ENCODE measurements at regions not wholly inside any gene's neighbourhood (a gene's known extent, or its start where the extent isn't known, plus 50 kb on each side); places are given as distances from the start of the nearest gene placed in this dataset.

DNA sequence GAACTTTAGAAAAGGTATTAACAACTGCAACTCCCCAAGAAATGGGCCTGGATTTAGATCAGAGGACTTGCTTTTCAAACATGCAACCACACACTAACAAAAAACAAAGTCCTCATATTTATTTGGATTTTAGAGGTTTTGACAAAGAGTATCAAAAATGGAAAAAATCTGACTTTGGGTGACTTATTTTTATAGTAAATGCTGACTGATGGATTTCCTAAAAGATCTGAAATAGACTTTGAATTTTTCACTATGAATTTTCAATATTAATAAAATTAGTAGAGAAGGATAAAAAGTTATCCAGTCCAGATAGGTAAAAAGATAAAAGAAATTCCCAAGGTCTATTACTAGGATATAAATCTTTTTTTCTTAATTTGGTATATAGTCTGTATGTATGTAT is 253.5 kb downstream of the KCNJ2 start:
- Histone ChIP-seq H3K4me3 (no peak overlapping the region), H3K27ac (replicated peaks) (no peak overlapping the region), H3K36me3 (no peaks in the 10 kb centered on the region), H3K9me3 (replicated peaks) (no peaks in the 10 kb centered on the region), H3K27me3 (ENCODE audit: low read depth) (no peaks in the 10 kb centered on the region), H3K4me1 (peaks cover 23% of the 10 kb centered on the region)
- intact Hi-C loops (cut with micrococcal nuclease): no loop called here
- TF ChIP-seq CTCF (IDR thresholded peaks at IDR 0.05; ENCODE audit: borderline replicate concordance): no peak
- no peak for DNase-seq

GRCh38 chr17:70423562-70423961 is 254.2 kb downstream of the KCNJ2 start:
- no peak for TF ChIP-seq CTCF (IDR thresholded peaks at IDR 0.05; ENCODE audit: borderline replicate concordance)
- no peaks in the 10 kb centered on the region for H3K27me3 ChIP-seq (ENCODE audit: low read depth)
- no peak overlapping the region for H3K4me3 ChIP-seq
- no peaks in the 10 kb centered on the region for H3K36me3 ChIP-seq
- intact Hi-C loops (cut with micrococcal nuclease): no loop called here
- H3K9me3 ChIP-seq (replicated peaks): no peaks in the 10 kb centered on the region
- no peak overlapping the region for H3K27ac ChIP-seq (replicated peaks)
- DNase-seq: no peak
- H3K4me1 ChIP-seq: peaks cover 23% of the 10 kb centered on the region

DNA sequence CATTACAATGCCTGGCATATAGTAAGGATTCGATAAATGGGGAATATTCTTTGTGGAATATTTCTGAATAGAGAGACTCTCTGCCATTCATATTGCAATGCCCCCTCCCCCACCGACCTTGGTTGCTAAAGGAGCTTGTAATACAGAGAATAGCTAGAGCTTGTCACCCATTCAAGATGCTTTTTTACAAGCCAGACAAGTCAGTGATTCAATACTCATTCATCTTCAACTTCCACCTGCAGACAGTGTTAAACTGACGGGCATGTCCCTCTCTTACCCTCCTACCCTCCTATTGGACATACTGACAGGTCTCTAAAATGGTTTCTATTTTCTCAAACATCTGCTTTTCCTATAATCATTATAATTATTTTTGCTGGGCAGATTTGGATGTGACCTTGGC is 257.4 kb downstream of the KCNJ2 start:
- no peaks in the 10 kb centered on the region for H3K36me3 ChIP-seq
- DNase-seq: no peak
- H3K4me3 ChIP-seq: no peak overlapping the region
- no peak for TF ChIP-seq CTCF (IDR thresholded peaks at IDR 0.05; ENCODE audit: borderline replicate concordance)
- H3K27ac ChIP-seq (replicated peaks): no peak overlapping the region
- no peaks in the 10 kb centered on the region for H3K27me3 ChIP-seq (ENCODE audit: low read depth)
- peaks cover 23% of the 10 kb centered on the region for H3K4me1 ChIP-seq
- peaks cover 5% of the 10 kb centered on the region for H3K9me3 ChIP-seq (replicated peaks)
- intact Hi-C loops (cut with micrococcal nuclease): no loop called here

DNA sequence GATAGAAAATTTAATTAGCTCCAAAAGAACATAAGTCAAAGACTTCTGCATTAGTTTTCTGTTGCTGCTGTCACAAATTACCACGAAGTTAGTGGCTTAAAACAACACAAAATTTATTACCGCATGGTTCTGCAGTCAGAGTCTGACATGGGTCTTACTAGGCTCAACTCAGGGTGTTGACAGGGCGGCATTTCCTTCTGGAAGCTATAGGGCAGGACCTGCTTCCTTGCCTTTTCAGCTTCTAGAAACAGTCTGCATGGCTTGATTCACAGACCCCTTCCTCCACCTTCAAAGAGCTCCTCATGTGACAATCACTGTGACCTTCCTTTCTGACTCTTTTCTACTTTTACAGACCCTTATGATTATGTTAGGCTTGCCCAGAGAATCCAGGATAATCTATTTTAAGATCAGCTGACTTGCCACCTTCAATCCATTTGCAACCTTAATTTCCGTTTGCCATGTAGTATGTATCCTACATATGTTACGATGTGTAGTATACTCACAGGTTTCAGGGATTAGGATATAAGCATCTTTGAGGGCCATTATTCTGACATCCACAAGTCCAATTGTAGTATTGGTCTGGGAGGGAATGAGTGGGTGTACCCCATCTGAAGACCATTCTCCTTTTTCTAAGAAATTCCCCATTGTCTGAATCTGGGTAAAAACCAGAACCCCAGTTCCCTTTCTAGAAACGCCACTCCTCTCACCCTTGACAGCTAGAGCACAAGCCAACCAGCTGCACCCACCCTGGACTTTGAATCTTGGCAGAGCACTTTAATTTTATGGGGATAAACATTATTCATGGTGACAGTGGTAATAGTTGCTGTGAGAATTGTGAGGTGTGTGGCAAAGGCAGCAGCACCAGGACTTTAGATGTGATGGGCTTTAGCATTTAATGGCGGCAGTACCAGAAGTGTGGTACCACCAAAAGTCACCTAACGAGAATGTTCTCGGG is 265.5 kb downstream of the KCNJ2 start:
- Histone ChIP-seq H3K27me3 (ENCODE audit: low read depth) (no peaks in the 10 kb centered on the region), H3K36me3 (no peaks in the 10 kb centered on the region), H3K27ac (replicated peaks) (no peak overlapping the region), H3K4me3 (no peak overlapping the region), H3K4me1 (no peaks in the 10 kb centered on the region), H3K9me3 (replicated peaks) (peaks cover 4% of the 10 kb centered on the region)
- TF ChIP-seq CTCF (IDR thresholded peaks at IDR 0.05; ENCODE audit: borderline replicate concordance): no peak
- no peak for DNase-seq
- intact Hi-C loops (cut with micrococcal nuclease): no loop called here

DNA sequence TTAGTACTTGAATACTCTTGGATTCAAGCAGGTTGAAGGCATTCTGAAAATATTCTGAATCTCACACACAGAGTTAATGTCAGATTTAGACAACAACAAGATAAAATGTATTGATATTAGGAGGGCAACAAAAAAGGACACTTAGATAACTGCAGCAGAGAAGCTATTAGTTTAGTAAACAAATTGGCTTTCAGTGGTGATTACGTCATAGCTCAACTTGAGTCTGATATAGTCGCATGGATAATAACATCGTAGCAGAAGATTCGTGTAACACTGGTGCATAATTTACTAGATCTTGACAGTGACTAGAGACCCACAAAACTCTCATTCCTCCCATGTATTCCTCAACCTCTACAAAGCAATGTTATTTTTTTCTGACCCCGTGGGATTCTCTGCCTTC is 268.3 kb downstream of the KCNJ2 start:
- H3K9me3 ChIP-seq (replicated peaks): no peaks in the 10 kb centered on the region
- intact Hi-C loops (cut with micrococcal nuclease): no loop called here

More for the DNA sequence above, 268.3 kb downstream of the KCNJ2 start:
- Histone ChIP-seq H3K27me3 (ENCODE audit: low read depth) (no peaks in the 10 kb centered on the region), H3K4me3 (no peak overlapping the region), H3K27ac (replicated peaks) (no peak overlapping the region), H3K4me1 (no peaks in the 10 kb centered on the region), H3K36me3 (no peaks in the 10 kb centered on the region)
- no peak for DNase-seq
- no peak for TF ChIP-seq CTCF (IDR thresholded peaks at IDR 0.05; ENCODE audit: borderline replicate concordance)
